GM10248 (cell line): ENCODE measurements at regions not wholly inside any gene's neighbourhood (a gene's known extent, or its start where the extent isn't known, plus 50 kb on each side); places are given as distances from the start of the nearest gene placed in this dataset.

Source experiments
- CTCF ChIA-PET: fragments of 300-600 bp; sonication (Branson Sonifier 250); formaldehyde crosslinking; extraction: SDS; loops from one replicate; lab custom pipeline; 2021; ENCODE audit warnings: antibody characterized with exemption; lab: Yijun Ruan, JAX
- POLR2A ChIA-PET: fragments of 350-650 bp; sonication (Branson Sonifier 250); formaldehyde crosslinking; extraction: SDS; loops from one replicate; lab custom pipeline; 2020; ENCODE audit warnings: antibody characterized with exemption; lab: Yijun Ruan, JAX
- DNase-seq: peaks from one replicate; pipeline ENCODE4 v3.0.0; 2012; ENCODE audit errors: extremely low spot score
- TF ChIP-seq, protein P1 (sequence below): IDR thresholded peaks from 2 replicates; pipeline ENCODE4 v1.5.1; 2012; ENCODE audit warnings: mild to moderate bottlenecking, low read depth; ENCODE audit errors: extremely low read depth, missing control alignments, control extremely low read depth

DNA sequence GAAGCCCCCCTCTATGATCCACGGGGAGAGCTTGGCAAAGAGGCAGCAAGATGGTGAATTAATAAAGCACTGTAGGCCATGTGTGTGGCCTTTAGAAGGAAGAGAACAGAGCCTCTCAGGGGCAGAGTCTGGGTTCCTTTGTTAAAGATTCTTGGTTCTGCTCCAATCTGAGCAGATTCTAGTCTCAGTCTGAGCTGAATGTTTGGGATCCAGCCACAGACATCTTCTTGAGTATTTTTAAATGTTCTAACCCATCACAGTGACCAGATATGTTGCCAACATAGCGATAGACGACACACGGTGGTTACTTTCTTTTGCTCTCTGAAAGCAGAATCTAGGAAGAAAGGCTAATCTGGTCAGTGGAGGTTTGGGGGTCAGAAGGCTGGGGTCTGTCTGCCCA lies 147.5 kb upstream of the GPR12 start:
- ChIA-PET CTCF (no interaction called here), POLR2A (no interaction called here)
- TF ChIP-seq, protein P1, sequence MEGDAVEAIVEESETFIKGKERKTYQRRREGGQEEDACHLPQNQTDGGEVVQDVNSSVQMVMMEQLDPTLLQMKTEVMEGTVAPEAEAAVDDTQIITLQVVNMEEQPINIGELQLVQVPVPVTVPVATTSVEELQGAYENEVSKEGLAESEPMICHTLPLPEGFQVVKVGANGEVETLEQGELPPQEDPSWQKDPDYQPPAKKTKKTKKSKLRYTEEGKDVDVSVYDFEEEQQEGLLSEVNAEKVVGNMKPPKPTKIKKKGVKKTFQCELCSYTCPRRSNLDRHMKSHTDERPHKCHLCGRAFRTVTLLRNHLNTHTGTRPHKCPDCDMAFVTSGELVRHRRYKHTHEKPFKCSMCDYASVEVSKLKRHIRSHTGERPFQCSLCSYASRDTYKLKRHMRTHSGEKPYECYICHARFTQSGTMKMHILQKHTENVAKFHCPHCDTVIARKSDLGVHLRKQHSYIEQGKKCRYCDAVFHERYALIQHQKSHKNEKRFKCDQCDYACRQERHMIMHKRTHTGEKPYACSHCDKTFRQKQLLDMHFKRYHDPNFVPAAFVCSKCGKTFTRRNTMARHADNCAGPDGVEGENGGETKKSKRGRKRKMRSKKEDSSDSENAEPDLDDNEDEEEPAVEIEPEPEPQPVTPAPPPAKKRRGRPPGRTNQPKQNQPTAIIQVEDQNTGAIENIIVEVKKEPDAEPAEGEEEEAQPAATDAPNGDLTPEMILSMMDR, result no peak
- DNase-seq, result no peak

DNA sequence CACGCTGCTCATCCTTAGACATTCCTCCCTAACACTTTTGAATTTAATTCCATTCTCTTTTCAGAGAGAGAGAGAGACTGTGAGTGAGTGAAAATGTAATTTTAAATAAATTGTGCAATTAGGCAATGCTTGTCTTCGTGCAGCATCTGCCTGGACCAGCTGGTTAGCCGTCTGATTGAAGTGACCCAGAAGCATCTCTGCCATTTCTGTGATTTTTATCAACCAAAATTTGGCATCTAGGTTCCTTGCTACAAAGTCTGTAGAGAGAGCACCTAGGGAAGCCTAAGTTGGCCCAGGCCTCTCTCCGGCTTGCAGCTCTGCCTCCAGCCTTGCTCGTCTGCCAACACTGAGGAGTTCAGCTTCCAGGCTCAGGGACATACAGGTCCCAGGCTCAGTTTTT lies 138.6 kb upstream of the GPR12 start:
- ChIA-PET CTCF (no interaction called here), POLR2A (no interaction called here)
- TF ChIP-seq, protein P1, result no peak
- DNase-seq, result no peak

DNA sequence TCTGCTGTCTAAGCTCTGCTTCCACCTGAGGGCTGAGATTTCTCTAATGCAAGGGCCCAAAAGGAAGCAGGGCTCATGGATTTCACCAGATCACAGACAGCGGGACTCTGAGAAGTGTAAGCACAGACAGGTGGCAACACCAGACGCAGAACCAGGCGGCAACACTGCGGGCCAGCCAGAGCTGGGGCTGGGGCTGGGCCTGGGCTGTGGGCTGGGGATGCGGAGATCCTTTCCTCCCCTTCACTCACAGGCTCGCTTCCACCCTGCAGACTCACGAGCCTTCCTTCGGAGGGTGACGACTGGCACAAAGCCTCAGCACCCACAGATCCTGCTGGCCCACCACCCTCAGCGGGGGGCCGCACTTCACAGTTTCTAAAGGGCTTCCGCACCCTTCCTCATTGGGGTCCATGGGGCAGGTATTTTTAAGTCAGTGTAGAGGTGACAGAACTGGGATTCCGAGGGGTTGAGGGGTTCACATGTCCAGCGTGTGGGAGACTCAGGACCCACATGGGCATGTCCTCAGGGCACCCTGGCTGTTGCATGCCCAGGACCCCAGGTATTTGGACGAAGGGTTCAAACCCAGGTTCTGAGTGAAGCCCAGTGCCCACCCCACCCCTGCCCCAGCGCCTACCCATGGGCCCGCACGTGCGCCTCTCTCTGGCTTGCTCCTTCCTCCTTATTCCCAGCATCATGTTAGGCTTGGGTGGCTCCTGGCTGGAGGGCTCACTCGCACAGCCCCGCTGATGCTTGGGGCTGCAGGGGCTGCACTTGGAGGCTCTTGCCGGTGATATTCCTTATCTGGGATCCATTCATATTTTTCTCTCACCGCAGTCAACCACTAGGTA lies 137.3 kb upstream of the GPR12 start:
- CTCF ChIA-PET, result no interaction called here
- TF ChIP-seq, protein P1, result no peak

DNA sequence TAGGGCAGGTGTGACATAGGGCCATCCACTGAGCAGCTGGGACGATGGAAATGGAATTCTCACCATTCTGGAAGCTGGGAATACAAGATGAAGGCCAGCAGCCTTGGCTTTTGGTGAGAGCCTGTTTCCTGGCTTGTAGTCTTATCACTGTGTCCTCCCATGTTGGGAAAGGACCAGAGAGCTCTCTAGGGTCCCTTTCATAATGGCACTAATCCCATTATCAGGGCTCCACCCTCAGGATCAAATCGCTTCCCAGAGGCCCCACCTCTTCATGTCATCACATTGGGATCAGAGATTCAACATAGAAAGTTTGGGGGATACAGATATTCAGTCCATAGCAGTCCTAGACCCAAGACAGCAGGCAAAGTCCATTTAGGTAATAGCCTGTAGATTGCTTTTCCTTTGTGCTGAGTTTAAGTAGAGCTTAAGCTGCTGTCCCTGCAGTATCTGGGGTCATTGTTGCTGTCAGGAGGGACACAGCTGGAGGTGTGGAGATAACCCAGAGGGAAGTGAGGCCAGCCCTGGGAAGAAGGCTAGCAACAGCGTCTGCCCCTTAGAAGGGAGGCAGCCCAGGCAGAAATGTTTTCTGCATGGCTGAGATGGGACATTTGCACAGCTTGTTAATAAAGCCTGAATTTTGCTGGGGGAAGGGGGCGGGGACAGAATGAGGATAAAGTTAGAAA lies 136.5 kb upstream of the GPR12 start:
- ChIA-PET POLR2A (no interaction called here), CTCF (no interaction called here)
- DNase-seq, result no peak
- TF ChIP-seq, protein P1, result no peak

More for the DNA sequence above, 137.3 kb upstream of the GPR12 start:
- DNase-seq, result no peak
- POLR2A ChIA-PET, result no interaction called here

DNA sequence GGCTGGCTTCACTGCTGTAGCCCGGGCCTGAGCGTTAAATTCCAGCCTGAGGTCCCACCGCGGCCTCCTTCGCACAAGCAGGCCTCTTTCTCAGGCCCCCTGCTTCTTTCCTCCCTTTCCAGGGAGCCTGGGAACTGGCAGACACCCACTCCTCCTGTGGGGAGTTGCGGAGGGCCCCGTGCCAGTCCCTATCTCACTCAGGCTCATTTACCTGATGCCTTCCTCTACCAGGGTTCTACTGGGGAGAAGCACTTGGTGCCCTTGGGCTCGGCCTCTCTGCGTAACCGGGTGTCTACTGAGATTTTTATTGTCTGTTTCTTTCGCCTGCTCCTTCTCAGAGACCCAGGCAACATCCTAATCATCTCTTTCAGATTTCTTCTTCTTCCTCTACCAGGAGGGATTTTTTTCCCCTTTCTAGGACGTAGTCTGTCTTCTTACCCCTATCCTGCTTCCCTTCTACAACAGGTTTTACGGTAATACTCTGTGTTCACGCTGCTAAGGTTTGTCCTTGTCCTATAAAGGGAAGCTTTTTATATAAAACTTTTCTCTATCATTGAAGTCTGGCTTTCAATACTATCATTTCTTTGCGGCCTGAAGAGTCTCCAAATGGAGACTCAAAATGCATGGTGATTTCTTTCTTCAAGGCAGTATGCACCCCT lies 135.4 kb upstream of the GPR12 start:
- TF ChIP-seq, protein P1, result no peak
- DNase-seq, result no peak
- POLR2A ChIA-PET, result no interaction called here
- CTCF ChIA-PET, result interaction anchor here (1.9 kb wide), 1 partner anchor 24 kb away, joined by 6 read pairs; no protein-coding TSS in a partner anchor

DNA sequence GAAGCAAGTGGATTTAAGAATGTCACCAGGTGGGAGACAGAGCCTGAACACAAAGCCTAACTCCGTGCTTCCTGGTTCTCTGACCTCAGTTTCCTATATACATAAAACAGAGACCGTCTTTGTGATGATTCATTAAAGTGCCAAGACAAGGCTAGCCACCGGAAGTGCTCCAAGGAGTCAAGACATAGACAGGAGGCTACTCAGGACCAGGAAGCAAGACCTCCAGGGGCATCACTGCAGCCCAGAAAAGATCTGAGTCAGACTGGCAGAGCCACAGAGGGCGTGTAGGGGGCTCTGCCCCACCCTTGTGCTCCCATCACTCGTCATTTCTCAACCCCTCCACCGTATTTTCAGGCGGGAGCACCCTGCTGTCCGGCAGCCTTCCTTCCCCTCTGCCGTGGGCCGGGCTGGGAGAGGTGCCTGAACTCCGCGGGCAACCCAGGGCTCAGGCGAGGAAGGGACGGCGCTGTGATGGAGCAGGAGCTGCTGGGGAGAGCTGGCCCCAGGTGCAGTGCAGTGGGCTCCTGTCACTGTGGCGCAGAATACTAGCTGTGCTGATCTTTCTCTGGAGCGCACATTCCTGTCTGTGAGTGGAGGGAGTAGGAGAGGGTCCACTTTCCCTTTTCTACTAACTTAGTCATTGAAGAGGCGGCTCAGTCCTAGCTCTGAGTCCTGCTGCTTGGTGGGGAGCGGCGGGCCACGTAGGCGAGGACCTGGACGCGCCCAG lies 134.7 kb upstream of the GPR12 start:
- TF ChIP-seq, protein P1, result no peak
- no peak for DNase-seq
- ChIA-PET CTCF (interaction anchor here (0.8 to 1.9 kb wide), 2 partner anchors 20 to 23 kb away, joined by 3 to 6 read pairs; no protein-coding TSS in a partner anchor), POLR2A (no interaction called here)
